PC-9 (cell line): ENCODE measurements at regions not wholly inside any gene's neighbourhood (a gene's known extent, or its start where the extent isn't known, plus 50 kb on each side); places are given as distances from the start of the nearest gene placed in this dataset. TPM values are rescaled to one million over a fixed set of nuclear protein-coding genes. Genes with fewer than 3 reads are reported as not detected.

Source experiments
- BruUV-seq: library from RNA; stranded (reverse); fragments of 400-500 nt; replicated peaks from 2 replicates; lab custom pipeline; 2021; lab: Mats Ljungman, UMichigan
- CTCF ChIA-PET: fragments of 300-600 bp; sonication (Branson Sonifier 250); formaldehyde crosslinking; loops from one replicate; lab custom pipeline; 2022; ENCODE audit warnings: antibody characterized with exemption; lab: Charles Lee
- POLR2A ChIA-PET: fragments of 300-600 bp; sonication (Branson Sonifier 250); formaldehyde crosslinking; loops from one replicate; lab custom pipeline; 2022; ENCODE audit warnings: antibody characterized with exemption; ENCODE audit not compliant: unreplicated experiment; lab: Charles Lee
- DNase-seq, 2 experiments: peaks; one replicate each; pipeline versions ENCODE4 v3.0.0 to v3.0.0-alpha.2; 2015 to 2022; ENCODE audit warnings: mixed read lengths in 1 of 2
- H2AFZ ChIP-seq: fragments of 200-600 bp; sonication (generic); 2 replicates; pipeline ENCODE4 v1.8.1; 2017; ENCODE audit warnings: antibody characterized with exemption
- H3F3A ChIP-seq: fragments of 200-600 bp; sonication (generic); 2 replicates; pipeline ENCODE4 v1.8.1; 2017; ENCODE audit warnings: antibody characterized with exemption, mild to moderate bottlenecking, low read depth; ENCODE audit not compliant: insufficient read depth
- H3K27ac ChIP-seq: fragments of 200-600 bp; sonication (generic); 2 replicates; pipeline ENCODE4 v1.6.1; 2016; ENCODE audit warnings: mixed run types
- H3K27me3 ChIP-seq: fragments of 200-600 bp; sonication (generic); 2 replicates; pipeline ENCODE4 v1.6.1; 2016; ENCODE audit warnings: low read depth, mixed run types; ENCODE audit not compliant: insufficient read depth
- H3K36me3 ChIP-seq: fragments of 200-600 bp; sonication (generic); 2 replicates; pipeline ENCODE4 v1.6.1; 2016; ENCODE audit warnings: low read depth, mixed run types
- H3K4me1 ChIP-seq: fragments of 200-600 bp; sonication (generic); replicated peaks from 2 replicates; pipeline ENCODE4 v1.6.1; 2016; ENCODE audit warnings: mixed run types; ENCODE audit not compliant: insufficient read depth
- H3K4me2 ChIP-seq: fragments of 200-600 bp; sonication (generic); 2 replicates; pipeline ENCODE4 v1.6.1; 2017; ENCODE audit warnings: mixed run types
- H3K4me3 ChIP-seq: fragments of 200-600 bp; sonication (generic); 2 replicates; pipeline ENCODE4 v1.6.1; 2016; ENCODE audit warnings: mixed run types
- H3K79me2 ChIP-seq: fragments of 200-600 bp; sonication (generic); 2 replicates; pipeline ENCODE4 v1.6.1; 2017; ENCODE audit warnings: low read depth, mixed run types
- H3K9me2 ChIP-seq: fragments of 200-600 bp; sonication (generic); 2 replicates; pipeline ENCODE4 v1.8.1; 2017; ENCODE audit warnings: mild to moderate bottlenecking; ENCODE audit not compliant: insufficient read depth
- H3K9me3 ChIP-seq: fragments of 200-600 bp; sonication (generic); 2 replicates; pipeline ENCODE4 v1.8.1; 2016; ENCODE audit warnings: low read depth; ENCODE audit not compliant: insufficient read depth
- H4K20me1 ChIP-seq: fragments of 200-600 bp; sonication (generic); 2 replicates; pipeline ENCODE4 v1.8.1; 2017; ENCODE audit not compliant: insufficient read depth
- EZH2 ChIP-seq: fragments of 200-600 bp; sonication (generic); IDR thresholded peaks from 2 replicates; pipeline ENCODE4 v1.8.0; 2017; ENCODE audit warnings: antibody characterized with exemption, low read depth
- intact Hi-C: fragments of 100-400 bp; cut with micrococcal nuclease; formaldehyde crosslinking; loops from one replicate; pipeline ENCODE4 v1.10.0; 2022; ENCODE audit not compliant: unreplicated experiment
- microRNA-seq: library from miRNA; unstranded; fragments of <30 nt; microRNA quantifications from one replicate; pipeline ENCODE4 v1.2.0, GENCODE V29; 2021; ENCODE audit warnings: borderline number of aligned reads, borderline replicate concordance
- TF ChIP-seq, protein P1 (sequence below): fragments of 200-600 bp; sonication (generic); conservative IDR thresholded peaks from 2 replicates; pipeline ENCODE4 v1.6.1; 2017; ENCODE audit warnings: mixed run types, antibody characterized with exemption, mild to moderate bottlenecking, moderate library complexity

DNA sequence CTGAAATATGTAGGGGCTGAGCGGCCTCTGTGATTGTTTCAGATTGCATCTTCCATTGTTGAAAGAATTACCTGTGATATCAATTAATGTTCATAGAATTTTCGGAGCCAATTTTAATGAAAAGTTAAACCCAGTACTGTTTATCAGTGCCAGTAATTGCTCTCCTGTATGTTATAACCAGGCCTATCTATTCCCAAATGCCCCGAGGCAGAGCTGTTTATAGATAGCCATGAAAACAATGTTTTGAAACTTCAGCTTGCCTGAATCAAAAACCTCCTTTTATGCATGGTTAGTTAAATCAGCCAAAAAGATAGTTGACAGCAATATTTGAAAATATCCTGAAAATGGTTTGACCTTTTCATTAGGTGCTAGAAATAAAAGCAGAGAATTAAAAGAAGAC, 50.1 kb upstream of the HDAC9 start:
- Histone ChIP-seq H3K79me2 (no peaks in the 10 kb centered on the region), H3K9me2 (0 out of 2 replicates have a peak, but pooled peaks cover 3% of the 10 kb centered on the region), H3K4me1 (no peaks in the 10 kb centered on the region), H2AFZ (0 out of 2 replicates have a peak overlapping the region, but pooled peaks have one; percentile 3), H3K36me3 (no peaks in the 10 kb centered on the region), H3K9me3 (no peaks in the 10 kb centered on the region), H4K20me1 (no peaks in the 10 kb centered on the region), H3K27ac (no peak overlapping the region), H3K4me3 (no peak overlapping the region), H3K4me2 (no peak overlapping the region), H3F3A (no peaks in the 10 kb centered on the region), H3K27me3 (no peaks in the 10 kb centered on the region)
- ChIA-PET CTCF (no interaction called here), POLR2A (no interaction called here)
- TF ChIP-seq, protein P1, sequence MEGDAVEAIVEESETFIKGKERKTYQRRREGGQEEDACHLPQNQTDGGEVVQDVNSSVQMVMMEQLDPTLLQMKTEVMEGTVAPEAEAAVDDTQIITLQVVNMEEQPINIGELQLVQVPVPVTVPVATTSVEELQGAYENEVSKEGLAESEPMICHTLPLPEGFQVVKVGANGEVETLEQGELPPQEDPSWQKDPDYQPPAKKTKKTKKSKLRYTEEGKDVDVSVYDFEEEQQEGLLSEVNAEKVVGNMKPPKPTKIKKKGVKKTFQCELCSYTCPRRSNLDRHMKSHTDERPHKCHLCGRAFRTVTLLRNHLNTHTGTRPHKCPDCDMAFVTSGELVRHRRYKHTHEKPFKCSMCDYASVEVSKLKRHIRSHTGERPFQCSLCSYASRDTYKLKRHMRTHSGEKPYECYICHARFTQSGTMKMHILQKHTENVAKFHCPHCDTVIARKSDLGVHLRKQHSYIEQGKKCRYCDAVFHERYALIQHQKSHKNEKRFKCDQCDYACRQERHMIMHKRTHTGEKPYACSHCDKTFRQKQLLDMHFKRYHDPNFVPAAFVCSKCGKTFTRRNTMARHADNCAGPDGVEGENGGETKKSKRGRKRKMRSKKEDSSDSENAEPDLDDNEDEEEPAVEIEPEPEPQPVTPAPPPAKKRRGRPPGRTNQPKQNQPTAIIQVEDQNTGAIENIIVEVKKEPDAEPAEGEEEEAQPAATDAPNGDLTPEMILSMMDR: no peak
- TF ChIP-seq EZH2: no peak
- BruUV-seq: no TSS peak
- no peak for DNase-seq
- intact Hi-C loops: no loop called here

Small RNAs in the stretch of these regions (microRNA-seq; reads per million reads assigned to microRNA genes)
- not detected for gene MIR1302-6
